ENCODE measurements at regions not wholly inside any gene's neighbourhood (a gene's known extent, or its start where the extent isn't known, plus 50 kb on each side); places are given as distances from the start of the nearest gene placed in this dataset.
"Not testable (repeated sequence)": the region's sequence is repeated elsewhere in the genome, so short reads cannot be mapped to it uniquely, and the experiment has no call there.

DNA sequence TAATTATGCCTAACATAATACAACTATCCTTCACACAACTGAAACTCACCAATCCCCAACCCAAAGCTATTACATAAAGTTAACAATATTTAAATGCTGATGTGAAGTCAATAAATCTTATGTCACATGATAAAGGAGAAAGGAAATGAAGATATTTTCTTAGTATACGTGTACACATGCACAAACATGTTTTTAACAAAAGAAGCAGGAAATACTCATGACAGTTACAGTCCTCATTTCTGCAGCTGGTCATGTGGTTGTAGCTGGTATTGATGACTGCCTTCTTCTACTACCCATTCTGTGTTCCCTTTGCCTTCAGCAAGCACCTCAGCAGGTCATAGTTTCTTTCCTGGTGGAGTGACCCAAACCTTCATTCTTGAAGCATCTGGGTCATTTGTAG is 165.0 kb downstream of the EPM2A start:
- not testable (repeated sequence) for DNase-seq (ENCODE audit: low spot score)

DNA sequence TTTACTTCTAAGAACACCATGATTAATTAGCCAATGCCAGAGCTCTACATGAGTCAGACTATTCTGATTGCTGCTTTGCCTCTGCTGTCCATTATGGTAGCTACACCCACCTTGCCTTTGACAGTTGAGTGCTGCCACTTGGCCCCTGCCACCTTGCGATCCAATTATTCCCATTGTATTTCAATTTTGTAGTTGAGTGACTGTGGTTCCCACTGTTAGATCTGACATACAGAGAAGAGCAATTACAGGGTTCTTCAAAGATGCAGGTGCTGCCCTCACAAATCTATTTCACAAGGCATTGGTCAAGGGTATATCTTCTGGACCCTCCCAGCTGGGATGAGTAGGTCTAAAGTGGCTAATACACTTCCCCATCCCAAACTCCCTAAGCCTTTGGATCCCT is 161.1 kb downstream of the EPM2A start:
- DNase-seq (ENCODE audit: low spot score), result not testable (repeated sequence)

Small RNA genes in the stretch of these regions (small RNA-seq; reads per million reads assigned to genes)
- 0 to 0.09 reads per million in 2 experiments for gene RNU1-33P
